Colonic mucosa (tissue), 4 donors: ENCODE measurements at regions not wholly inside any gene's neighbourhood (a gene's known extent, or its start where the extent isn't known, plus 50 kb on each side); places are given as distances from the start of the nearest gene placed in this dataset.

Source experiments
- DNase-seq: peaks from one replicate; pipeline ENCODE4 v3.0.0-alpha.2; 2020
- H3K27ac ChIP-seq: fragments of 200-600 bp; one replicate; pipeline ENCODE4 v1.8.0; 2021
- H3K27me3 ChIP-seq: fragments of 200-600 bp; one replicate; pipeline ENCODE4 v1.8.0; 2021
- H3K36me3 ChIP-seq: fragments of 200-600 bp; one replicate; pipeline ENCODE4 v1.8.0; 2021
- H3K4me1 ChIP-seq: fragments of 200-600 bp; one replicate; pipeline ENCODE4 v1.8.0; 2021; ENCODE audit warnings: mild to moderate bottlenecking
- H3K4me3 ChIP-seq: fragments of 200-600 bp; one replicate; pipeline ENCODE4 v1.8.0; 2021
- H3K9ac ChIP-seq, 2 donors: one replicate each; pipeline ENCODE4 v1.7.0; 2013; ENCODE audit warnings: control low read depth in 2 of 2, low read depth in 2 of 2, low read length in 2 of 2
- H3K9me3 ChIP-seq: fragments of 200-600 bp; one replicate; pipeline ENCODE4 v1.8.0; 2021
- CTCF ChIP-seq: fragments of 200-600 bp; IDR thresholded peaks from one replicate; pipeline ENCODE4 v1.8.0; 2022; ENCODE audit warnings: antibody characterized with exemption, mild to moderate bottlenecking
- intact Hi-C: fragments of 100-400 bp; cut with DNase I; formaldehyde crosslinking; loops from one replicate; pipeline ENCODE4 v1.14.1; 2022
- donor health status: healthy.
- donor health status: DM: no; HTN: no; CAD: no.
- donor health status: DM: no; HTN: no; CAD: no.

- no peak for TF ChIP-seq CTCF
- intact Hi-C loops, result no loop called here
- Histone ChIP-seq H3K27ac (no peak overlapping the region), H3K36me3 (no peaks in the 10 kb centered on the region), H3K4me1 (no peaks in the 10 kb centered on the region), H3K4me3 (no peak overlapping the region), H3K9ac (no peak overlapping the region), H3K9me3 (no peaks in the 10 kb centered on the region), H3K27me3 (no peaks in the 10 kb centered on the region)
- no peak for DNase-seq
Measured at GRCh38 chr6:14038467-14039437, 78.8 kb upstream of the CD83 start.

GRCh38 chr6:14040042-14040441 is 77.5 kb upstream of the CD83 start:
- Histone ChIP-seq H3K9me3 (no peaks in the 10 kb centered on the region), H3K9ac (no peak overlapping the region), H3K27ac (no peak overlapping the region), H3K4me1 (no peaks in the 10 kb centered on the region), H3K27me3 (no peaks in the 10 kb centered on the region), H3K4me3 (no peak overlapping the region), H3K36me3 (no peaks in the 10 kb centered on the region)
- DNase-seq, result no peak
- TF ChIP-seq CTCF, result no peak
- intact Hi-C loops, result loop anchor here (10.0 kb wide), 1 partner anchor 245 kb away; no protein-coding TSS in a partner anchor

GRCh38 chr6:14046476-14047068 is 71.0 kb upstream of the CD83 start:
- Histone ChIP-seq H3K36me3 (no peaks in the 10 kb centered on the region), H3K27ac (no peak overlapping the region), H3K4me1 (no peaks in the 10 kb centered on the region), H3K27me3 (no peaks in the 10 kb centered on the region), H3K9ac (no peak overlapping the region), H3K9me3 (no peaks in the 10 kb centered on the region), H3K4me3 (no peak overlapping the region)
- DNase-seq, result peak; percentile 38
- intact Hi-C loops, result loop anchor here (10.0 kb wide), 1 partner anchor 252 kb away; no protein-coding TSS in a partner anchor
- peak; percentile 45 for TF ChIP-seq CTCF

- intact Hi-C loops, result loop anchor here (10.0 kb wide), 1 partner anchor 252 kb away; no protein-coding TSS in a partner anchor
- no peak for TF ChIP-seq CTCF
- no peaks in the 10 kb centered on the region for H3K4me1 ChIP-seq
- DNase-seq, result no peak
- H3K36me3 ChIP-seq, result no peaks in the 10 kb centered on the region
- H3K9me3 ChIP-seq, result no peaks in the 10 kb centered on the region
- no peak overlapping the region for H3K4me3 ChIP-seq
- no peak overlapping the region for H3K27ac ChIP-seq
- H3K27me3 ChIP-seq, result no peaks in the 10 kb centered on the region
- no peak overlapping the region for H3K9ac ChIP-seq
Measured at GRCh38 chr6:14047151-14047740, 70.3 kb upstream of the CD83 start.

GRCh38 chr6:14048837-14049236 is 68.7 kb upstream of the CD83 start:
- no peak for DNase-seq
- Histone ChIP-seq H3K27me3 (no peaks in the 10 kb centered on the region), H3K9me3 (no peaks in the 10 kb centered on the region), H3K36me3 (no peaks in the 10 kb centered on the region), H3K9ac (no peak overlapping the region), H3K4me1 (no peaks in the 10 kb centered on the region), H3K27ac (no peak overlapping the region), H3K4me3 (no peak overlapping the region)
- TF ChIP-seq CTCF, result no peak
- intact Hi-C loops, result loop anchor here (10.0 kb wide), 1 partner anchor 254 kb away; no protein-coding TSS in a partner anchor
